Stimulated activated CD8-positive, alpha-beta memory T cell treated with anti-CD3 and anti-CD28 coated beads, Interleukin-15, amount 100 ng/mL, for 4 hours (primary cell): ENCODE measurements at regions not wholly inside any gene's neighbourhood (a gene's known extent, or its start where the extent isn't known, plus 50 kb on each side); places are given as distances from the start of the nearest gene placed in this dataset.
"Not testable (repeated sequence)": the region's sequence is repeated elsewhere in the genome, so short reads cannot be mapped to it uniquely, and the experiment has no call there.

Source experiments
- DNase-seq, 2 donors: peaks; one replicate each; pipeline ENCODE4 v3.0.0-alpha.2; 2020; ENCODE audit warnings: low read depth in 2 of 2

- DNase-seq, result no peak
Observed at GRCh38 chr11:86147004-86147403, 78.1 kb upstream of the PICALM start.

DNA sequence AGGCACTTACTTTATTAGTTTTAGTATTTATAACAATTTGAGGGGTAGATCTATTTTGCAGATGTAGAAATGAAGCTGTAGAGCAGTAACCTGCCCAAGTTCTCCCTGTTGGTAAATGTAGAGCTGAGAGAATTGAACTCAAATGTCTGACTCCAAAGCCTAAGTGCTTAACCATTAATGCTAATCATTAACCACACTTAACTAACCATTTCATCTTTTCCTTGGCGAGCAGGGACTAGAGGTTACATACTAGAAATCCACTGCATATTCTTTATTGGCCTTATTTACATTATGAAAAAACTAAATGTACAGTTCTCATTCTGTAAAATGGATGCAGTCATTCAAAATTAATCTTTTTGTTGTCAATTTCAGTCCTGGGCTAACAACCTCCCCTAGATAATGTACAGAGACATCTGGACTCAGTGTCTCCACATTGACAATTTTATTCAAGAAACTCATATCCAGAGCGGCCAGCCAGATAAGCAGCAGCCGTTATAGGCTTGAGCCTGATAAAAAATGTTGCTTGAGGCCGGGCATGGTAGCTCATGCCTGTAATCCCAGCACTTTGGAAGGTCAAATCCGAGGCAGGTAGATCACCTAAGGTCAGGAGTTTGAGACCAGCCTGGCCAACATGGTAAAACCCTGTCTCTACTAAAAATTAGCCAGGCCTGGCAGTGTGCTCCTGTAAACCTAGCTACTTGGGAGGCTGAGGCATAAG is 76.7 kb upstream of the PICALM start:
- DNase-seq, result no peak

DNA sequence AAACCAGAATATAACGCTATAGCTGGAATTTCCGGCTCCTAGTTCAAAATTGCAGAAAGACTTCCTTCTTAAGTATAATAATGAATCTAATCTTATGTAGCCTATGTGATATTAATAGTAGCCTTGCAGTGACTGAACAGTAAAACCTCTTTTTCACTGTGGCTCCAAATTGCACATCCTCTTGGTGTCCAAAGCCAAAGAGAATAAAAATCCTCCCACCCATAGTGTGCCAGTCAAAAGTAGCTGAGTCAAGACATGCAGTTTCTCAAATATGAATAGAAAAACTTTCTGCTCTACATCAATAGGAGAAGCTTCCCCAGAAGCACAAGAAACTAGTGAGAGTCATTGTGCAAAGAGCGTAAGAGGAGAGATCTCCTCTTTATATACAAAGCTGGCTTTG is 76.0 kb upstream of the PICALM start:
- DNase-seq, result no peak

GRCh38 chr11:86144087-86144486 is 75.2 kb upstream of the PICALM start:
- DNase-seq, result not testable (repeated sequence)

DNA sequence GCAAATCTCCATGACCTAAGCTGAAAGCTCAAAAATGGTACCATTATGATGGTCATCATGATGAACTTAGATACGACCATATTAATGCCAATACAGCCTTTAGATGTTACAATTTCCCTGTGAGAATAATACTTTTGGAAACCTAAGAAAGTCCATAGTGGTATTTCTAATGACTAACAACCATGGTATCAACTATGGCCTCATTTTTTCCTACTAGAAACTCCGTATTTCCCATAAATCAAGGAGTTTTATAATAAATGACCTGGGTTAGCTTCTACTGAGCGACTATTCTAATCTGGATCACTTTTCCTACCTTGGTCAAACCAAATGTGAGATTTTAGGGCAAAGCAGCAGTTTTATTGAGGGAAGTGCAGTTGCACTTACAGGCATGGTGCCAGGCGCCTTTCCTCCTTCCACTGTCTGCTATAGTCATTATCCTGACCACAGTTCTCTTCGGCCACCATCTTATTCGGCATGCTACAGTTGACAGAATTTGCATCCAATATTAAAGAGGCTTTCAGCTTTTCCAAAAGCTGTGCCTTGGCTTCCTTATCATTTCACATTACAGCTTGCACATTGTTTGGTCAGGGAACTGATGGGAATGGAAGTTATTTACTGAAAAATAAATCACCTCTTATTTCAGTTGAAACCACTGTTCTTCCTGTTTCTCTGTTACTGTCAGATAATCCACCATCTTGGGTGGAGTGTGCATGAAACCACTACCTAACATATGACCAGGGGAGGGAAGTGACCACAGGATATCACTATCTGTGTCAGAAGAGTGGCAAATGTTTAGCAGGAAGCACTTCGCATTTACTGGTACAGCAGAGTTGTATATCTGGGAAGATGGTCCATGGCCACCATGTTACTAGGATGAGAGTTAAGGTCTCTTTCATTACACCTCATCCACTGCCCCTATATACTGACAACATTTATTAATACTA is 74.5 kb upstream of the PICALM start:
- DNase-seq, result no peak

DNA sequence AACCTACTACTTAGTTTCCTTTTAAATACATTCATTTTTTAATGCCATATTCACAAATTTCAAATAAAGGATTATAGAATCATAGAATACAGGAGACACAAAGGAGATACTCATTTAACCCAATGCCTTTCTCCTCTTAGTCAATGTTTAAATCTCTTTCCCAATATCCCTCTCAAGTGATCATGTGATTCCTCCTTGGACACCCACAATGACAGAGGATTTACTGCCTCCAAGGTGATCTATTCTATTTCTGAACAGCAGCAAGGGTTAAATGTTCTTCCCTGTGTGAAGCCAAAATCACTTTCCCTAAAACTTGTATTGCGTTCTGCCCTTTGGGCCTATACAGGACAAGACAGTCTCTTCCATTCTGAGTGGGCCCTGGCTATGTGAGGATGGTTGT is 73.3 kb upstream of the PICALM start:
- no peak for DNase-seq

DNA sequence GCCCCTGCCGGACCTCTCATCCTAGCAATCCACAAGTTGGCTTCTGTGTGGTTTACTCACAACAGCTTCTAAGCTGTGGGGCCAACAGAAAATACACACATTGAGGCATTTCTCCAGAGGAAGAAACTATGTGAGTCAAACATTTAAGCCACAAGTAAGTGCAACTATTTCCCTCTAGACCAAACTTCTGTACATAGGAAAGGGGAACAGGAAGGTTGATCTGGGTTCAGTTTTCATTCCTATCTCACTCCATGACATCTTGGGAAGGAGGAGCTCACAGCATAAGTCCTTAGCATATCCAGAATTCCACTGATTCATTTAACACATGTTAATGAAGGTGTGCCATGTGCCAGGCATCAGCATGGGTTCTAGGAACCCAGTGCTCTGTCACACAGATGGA is 72.8 kb upstream of the PICALM start:
- no peak for DNase-seq

DNA sequence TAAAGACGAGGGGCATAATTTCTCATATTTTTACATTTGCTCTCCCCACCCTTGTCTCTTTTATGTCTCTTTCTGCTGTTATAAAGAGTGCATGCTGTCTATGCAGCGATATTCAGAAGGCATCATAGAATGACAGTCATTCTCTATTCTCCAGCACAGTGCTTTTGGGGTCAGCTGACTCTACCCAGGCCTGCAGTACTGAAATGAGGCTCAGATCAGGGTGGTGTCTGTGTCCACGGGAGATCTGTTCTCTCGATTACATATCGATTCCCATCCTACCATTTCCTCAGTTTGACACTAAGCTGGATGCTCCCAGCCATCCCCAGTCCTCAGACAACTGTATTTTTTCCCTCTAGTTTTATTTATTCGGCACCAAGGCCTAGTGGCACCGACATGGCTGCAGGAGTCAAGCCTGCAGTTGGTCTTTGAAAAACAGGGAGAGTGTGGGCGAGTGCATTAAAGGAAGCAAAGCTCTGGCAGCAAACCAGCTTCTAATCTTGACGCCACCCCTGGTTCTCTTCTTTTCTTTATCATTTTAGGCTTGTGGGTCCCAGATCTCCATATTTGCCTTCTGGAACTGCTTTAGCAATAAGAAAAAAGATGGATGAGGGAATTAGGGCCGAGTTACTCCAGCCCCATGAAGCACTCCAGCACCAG is 71.6 kb upstream of the PICALM start:
- no peak for DNase-seq

- DNase-seq, result no peak
Observed at GRCh38 chr11:86138958-86139357, 70.1 kb upstream of the PICALM start.

GRCh38 chr11:86136538-86136937 is 67.7 kb upstream of the PICALM start:
- DNase-seq, result no peak

GRCh38 chr11:86135319-86135714 is 66.4 kb upstream of the PICALM start:
- DNase-seq, result no peak

DNA sequence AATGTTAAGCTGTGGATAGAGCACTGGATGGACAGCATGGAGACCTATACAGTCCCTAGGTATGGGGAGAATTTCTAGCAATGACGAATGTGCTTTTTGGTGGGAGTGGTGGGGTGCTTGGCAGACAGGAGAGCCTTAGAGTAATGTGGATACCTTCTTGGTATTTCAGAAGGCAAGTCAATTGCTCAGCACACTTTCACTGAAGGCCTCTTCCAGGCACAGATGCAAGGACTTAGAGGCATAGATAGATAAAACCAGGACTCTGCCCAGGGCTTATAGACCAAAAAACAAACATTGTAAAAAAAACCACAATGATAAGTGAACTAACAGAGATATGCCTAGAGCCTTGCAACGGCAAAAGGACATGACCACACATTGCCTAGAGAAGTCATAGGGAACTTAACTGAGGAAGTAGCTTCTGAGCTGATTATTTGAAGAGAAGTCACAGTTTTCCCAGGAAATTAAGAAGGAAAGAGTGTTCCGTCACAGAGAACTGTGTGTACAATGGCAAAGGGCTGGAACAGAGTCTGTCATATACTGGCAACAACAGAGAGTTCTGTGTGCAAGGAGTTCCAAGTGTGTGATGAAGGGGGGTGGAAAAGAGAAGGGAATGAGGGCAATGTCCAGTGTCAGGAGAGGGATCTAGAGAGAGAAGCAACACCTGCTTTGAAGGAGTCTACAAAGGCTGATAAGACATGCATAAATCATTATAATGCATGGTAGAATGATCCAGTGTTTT is 65.9 kb upstream of the PICALM start:
- DNase-seq, result no peak

DNA sequence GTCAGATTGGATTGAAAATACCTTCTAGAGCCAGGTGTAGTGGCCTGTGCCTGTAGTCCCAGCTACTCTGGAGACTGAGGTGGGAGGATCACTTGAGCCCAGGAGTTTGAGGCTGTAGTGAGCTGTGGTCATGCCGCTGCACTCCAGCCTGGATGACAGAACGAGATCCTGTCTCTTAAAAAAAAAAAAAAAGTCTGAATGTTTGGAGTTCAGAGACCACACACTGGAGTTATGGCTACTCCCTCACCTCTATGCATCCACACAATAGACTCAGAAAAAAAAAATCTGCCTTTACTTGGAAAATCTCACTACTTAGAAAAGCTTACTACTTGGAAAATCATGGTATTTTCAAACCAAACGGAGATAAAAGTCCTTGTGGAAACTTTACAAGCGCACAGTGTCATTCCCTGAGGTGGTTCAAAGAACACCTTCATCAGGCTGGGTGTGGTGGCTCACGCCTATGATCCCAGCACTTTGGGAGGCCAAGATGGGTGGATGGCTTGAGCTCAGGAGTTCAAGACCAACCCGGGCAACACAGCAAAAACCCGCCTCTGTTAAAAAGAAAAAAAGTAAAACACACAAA is 63.9 kb upstream of the PICALM start:
- no peak for DNase-seq

DNA sequence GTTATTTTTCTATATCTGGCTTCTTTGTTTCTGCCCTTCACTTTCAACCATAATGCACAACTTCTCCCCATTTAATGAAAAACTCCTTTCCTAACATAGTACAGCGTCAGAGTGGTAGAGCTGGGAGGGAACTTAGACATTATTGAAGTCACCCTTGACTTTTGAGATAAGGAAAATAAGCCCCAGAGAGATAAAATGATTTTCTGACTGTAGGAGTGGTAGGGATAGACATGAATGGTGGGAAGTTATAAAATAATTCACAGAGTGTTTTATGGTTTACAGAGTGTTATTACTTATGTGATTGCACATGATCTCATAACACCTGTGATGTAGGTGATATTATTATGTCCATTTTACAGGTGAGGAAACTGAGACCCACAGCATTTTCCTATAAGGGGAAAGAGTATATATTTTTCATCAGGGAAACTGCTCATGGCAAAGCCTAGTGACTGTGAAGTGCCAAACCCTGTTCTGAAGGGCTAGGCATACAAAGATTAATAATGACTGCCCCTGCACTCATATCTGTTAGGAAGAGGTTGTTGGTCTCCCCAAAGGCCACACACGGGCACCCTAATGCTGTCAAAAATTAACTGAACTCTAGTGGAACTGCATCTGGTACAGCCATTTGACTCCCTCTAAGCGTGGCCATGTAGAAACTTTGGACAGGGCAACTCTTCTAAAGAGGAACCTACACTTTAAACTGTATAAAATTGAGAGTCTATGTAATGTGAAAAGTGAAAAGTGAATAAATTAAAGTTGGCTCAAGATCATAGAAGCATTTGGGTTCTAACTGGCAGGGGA is 61.1 kb upstream of the PICALM start:
- no peak for DNase-seq

DNA sequence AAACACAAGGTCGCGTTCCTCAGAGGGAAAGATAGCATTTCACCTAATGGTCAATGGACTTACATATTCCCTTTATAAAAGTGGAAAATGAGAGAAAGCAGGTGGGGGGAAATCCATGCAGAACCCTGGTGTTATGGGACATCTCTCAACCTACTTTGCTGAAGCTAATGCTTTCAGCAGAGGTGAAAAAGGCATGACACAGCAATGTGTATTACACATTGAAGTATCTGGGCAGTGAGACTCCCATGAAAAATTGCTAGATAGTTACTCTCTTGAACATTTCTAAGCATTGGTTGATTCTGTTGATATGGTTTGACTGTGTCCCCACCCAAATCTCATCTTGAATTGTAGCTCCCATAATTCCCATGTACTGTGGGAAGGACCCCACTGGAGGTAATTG is 60.0 kb upstream of the PICALM start:
- DNase-seq, result no peak

- DNase-seq, result no peak
Observed at GRCh38 chr11:86126862-86127261, 58.0 kb upstream of the PICALM start.

- no peak for DNase-seq
Observed at GRCh38 chr11:86124251-86125233, 55.7 kb upstream of the PICALM start.

DNA sequence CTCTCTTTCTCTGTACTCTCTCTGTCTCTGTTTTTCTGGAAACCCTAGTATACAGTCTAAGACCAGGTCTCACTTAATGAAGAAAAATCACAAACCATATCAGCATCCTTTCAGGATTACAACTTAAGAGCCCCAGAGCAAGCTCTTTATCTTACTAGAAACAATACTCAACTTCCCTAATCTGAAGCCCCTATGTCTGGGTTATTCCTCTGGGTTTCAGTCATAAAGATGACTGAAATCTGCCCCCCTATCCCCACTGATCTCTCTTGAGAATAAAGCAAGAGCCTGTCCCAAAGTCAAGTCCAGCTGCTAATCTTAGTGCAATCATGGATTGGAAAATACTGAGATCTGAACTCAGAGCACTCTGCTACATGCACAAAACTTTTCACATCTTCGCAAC is 53.9 kb upstream of the PICALM start:
- no peak for DNase-seq

- no peak for DNase-seq
Observed at GRCh38 chr11:86120807-86121206, 51.9 kb upstream of the PICALM start.
